Sigmoid colon (tissue), 6 donors: ENCODE measurements at regions not wholly inside any gene's neighbourhood (a gene's known extent, or its start where the extent isn't known, plus 50 kb on each side); places are given as distances from the start of the nearest gene placed in this dataset.
"Not testable (repeated sequence)": the region's sequence is repeated elsewhere in the genome, so short reads cannot be mapped to it uniquely, and the experiment has no call there.

Experiments used
- DNase-seq: peaks from one replicate; pipeline ENCODE4 v3.0.0-alpha.2; 2019
- H3K27ac ChIP-seq, 4 donors: fragments of 200-600 bp; sonication (generic); one replicate each; pipeline ENCODE4 v1.5.1; 2016 to 2019; ENCODE audit warnings: mild to moderate bottlenecking in 1 of 4
- H3K27me3 ChIP-seq, 3 donors: fragments of 200-600 bp; sonication (generic); one replicate each; pipeline ENCODE4 v1.5.1; 2019; ENCODE audit warnings: mild to moderate bottlenecking in 1 of 3
- H3K36me3 ChIP-seq, 4 donors: fragments of 200-600 bp; sonication (generic); one replicate each; pipeline ENCODE4 v1.5.1; 2016 to 2019
- H3K4me1 ChIP-seq, 4 donors: fragments of 200-600 bp; sonication (generic); one replicate each; pipeline ENCODE4 v1.5.1; 2017 to 2019
- H3K4me3 ChIP-seq, 4 donors: fragments of 200-600 bp; sonication (generic); one replicate each; pipeline ENCODE4 v1.5.1; 2017 to 2019; ENCODE audit warnings: mild to moderate bottlenecking in 2 of 4, moderate library complexity in 1 of 4
- H3K9me3 ChIP-seq, 4 donors: fragments of 200-600 bp in 3 of 4; sonication (generic) in 3 of 4; one replicate each; pipeline versions ENCODE4 v1.5.1 to v1.6.1; 2013 to 2019
- CTCF ChIP-seq, 4 experiments: fragments of 450-650 bp in 3 of 4; fragments of 200-600 bp in 1 of 4; IDR thresholded peaks; one replicate each; pipeline ENCODE4 v1.5.1; 2016 to 2019; ENCODE audit warnings: antibody characterized with exemption in 4 of 4, mild to moderate bottlenecking in 3 of 4, moderate library complexity in 2 of 4
- EP300 ChIP-seq, 4 donors: sonication (generic); formaldehyde crosslinking; IDR thresholded peaks; one replicate each; pipeline ENCODE4 v1.6.1; 2017; ENCODE audit warnings: antibody characterized with exemption in 4 of 4
- POLR2A ChIP-seq, 2 donors: fragments of 450-650 bp; IDR thresholded peaks; one replicate each; pipeline ENCODE4 v1.6.1; 2016; ENCODE audit warnings: antibody characterized with exemption in 2 of 2, mild to moderate bottlenecking in 2 of 2, moderate library complexity in 2 of 2
- POLR2AphosphoS5 ChIP-seq, 4 donors: sonication (generic); formaldehyde crosslinking; IDR thresholded peaks; one replicate each; pipeline ENCODE4 v1.6.1; 2017; ENCODE audit warnings: antibody characterized with exemption in 4 of 4
- WGBS, 2 donors: extraction: QIAGEN DNeasy Blood & Tissue Kit; methylation state at CpG; one replicate each; pipeline ENCODE4 v1.1.7; 2013; 5-methylcytosine and 5-hydroxymethylcytosine counted together
- intact Hi-C: fragments of 100-400 bp; cut with DNase I; formaldehyde crosslinking; loops from one replicate; pipeline ENCODE4 v1.15.1; 2023
- donor health status: healthy with polysubstance abuse.
- donor health status: healthy.

- intact Hi-C loops, result no loop called here
- WGBS, 2 donors, result 91 to 96% methylated on average over 2 of the region's 2 CpGs
- H3K36me3 ChIP-seq, result no peaks in the 10 kb centered on the region
Measured at GRCh38 chr1:196147530-196147929, 460.7 kb downstream of the KCNT2 start.

GRCh38 chr1:196145151-196145550 is 463.1 kb downstream of the KCNT2 start:
- H3K4me1 ChIP-seq, DNase-seq, intact Hi-C loops, H3K9me3 ChIP-seq, H3K27ac ChIP-seq, H3K36me3 ChIP-seq, H3K4me3 ChIP-seq, H3K27me3 ChIP-seq: not testable (repeated sequence)
- WGBS, 2 donors, result 92 to 94% methylated on average over 5 of the region's 5 CpGs

More at GRCh38 chr1:196147530-196147929, 460.7 kb downstream of the KCNT2 start:
- TF ChIP-seq EP300 (IDR thresholded peaks at IDR 0.05) (no peak), CTCF (IDR thresholded peaks at IDR 0.05) (no peak), POLR2A (IDR thresholded peaks at IDR 0.05) (no peak), POLR2AphosphoS5 (IDR thresholded peaks at IDR 0.05) (no peak)
- no peaks in the 10 kb centered on the region for H3K4me1 ChIP-seq
- no peaks in the 10 kb centered on the region for H3K9me3 ChIP-seq
- no peak overlapping the region for H3K4me3 ChIP-seq
- no peak for DNase-seq
- no peak overlapping the region for H3K27ac ChIP-seq
- no peaks in the 10 kb centered on the region for H3K27me3 ChIP-seq

- no peak for DNase-seq
- intact Hi-C loops, result no loop called here
- Histone ChIP-seq H3K4me1 (no peaks in the 10 kb centered on the region), H3K27ac (no peak overlapping the region), H3K36me3 (no peaks in the 10 kb centered on the region), H3K4me3 (no peak overlapping the region), H3K9me3 (no peaks in the 10 kb centered on the region), H3K27me3 (no peaks in the 10 kb centered on the region)
- 87 to 90% methylated on average over 1 of the region's 1 CpG for WGBS, 2 donors
- TF ChIP-seq CTCF (IDR thresholded peaks at IDR 0.05) (no peak), POLR2AphosphoS5 (IDR thresholded peaks at IDR 0.05) (no peak), EP300 (IDR thresholded peaks at IDR 0.05) (no peak), POLR2A (IDR thresholded peaks at IDR 0.05) (no peak)
Measured at GRCh38 chr1:196144588-196144987, 463.7 kb downstream of the KCNT2 start.

GRCh38 chr1:196143602-196144342 is 464.5 kb downstream of the KCNT2 start:
- Histone ChIP-seq H3K4me1 (no peaks in the 10 kb centered on the region), H3K36me3 (no peaks in the 10 kb centered on the region), H3K27me3 (no peaks in the 10 kb centered on the region), H3K27ac (no peak overlapping the region), H3K4me3 (no peak overlapping the region), H3K9me3 (no peaks in the 10 kb centered on the region)
- intact Hi-C loops, result no loop called here
- 39 to 69% methylated on average over 8 of the region's 8 CpGs for WGBS, 2 donors
- no peak for TF ChIP-seq POLR2AphosphoS5 (IDR thresholded peaks at IDR 0.05)
- TF ChIP-seq POLR2A (IDR thresholded peaks at IDR 0.05), result no peak
- no peak for TF ChIP-seq EP300 (IDR thresholded peaks at IDR 0.05)
- TF ChIP-seq CTCF (IDR thresholded peaks at IDR 0.05), result no peak
- DNase-seq, result no peak

GRCh38 chr1:196142111-196142640 is 466.1 kb downstream of the KCNT2 start:
- H3K4me1 ChIP-seq, result no peaks in the 10 kb centered on the region
- no peaks in the 10 kb centered on the region for H3K9me3 ChIP-seq
- H3K27me3 ChIP-seq, result no peaks in the 10 kb centered on the region
- TF ChIP-seq POLR2A (IDR thresholded peaks at IDR 0.05), result no peak
- TF ChIP-seq EP300 (IDR thresholded peaks at IDR 0.05), result no peak
- TF ChIP-seq POLR2AphosphoS5 (IDR thresholded peaks at IDR 0.05), result no peak
- H3K36me3 ChIP-seq, result no peaks in the 10 kb centered on the region
- DNase-seq, result no peak
- no peak overlapping the region for H3K27ac ChIP-seq
- no peak overlapping the region for H3K4me3 ChIP-seq
- WGBS, 2 donors, result 70 to 82% methylated on average over 2 of the region's 2 CpGs
- intact Hi-C loops, result no loop called here
